ENCODE measurements at regions not wholly inside any gene's neighbourhood (a gene's known extent, or its start where the extent isn't known, plus 50 kb on each side); places are given as distances from the start of the nearest gene placed in this dataset.

- DNase-seq (ENCODE audit: low read depth) = peak; percentile 88
- peak; percentile 87 for TF ChIP-seq CTCF (conservative IDR thresholded peaks at IDR 0.05; ENCODE audit: low read depth, low read length)
- peak overlapping the region; percentile 23 for H3K4me3 ChIP-seq (ENCODE audit: low read depth, low read length)
Measured at GRCh38 chr4:18593297-18594002, 571.9 kb upstream of the LCORL start.

- TF ChIP-seq CTCF (conservative IDR thresholded peaks at IDR 0.05; ENCODE audit: low read depth, low read length) = no peak
- DNase-seq (ENCODE audit: low read depth) = no peak
- no peak overlapping the region for H3K4me3 ChIP-seq (ENCODE audit: low read depth, low read length)
Measured at GRCh38 chr4:18582841-18583240, 561.3 kb upstream of the LCORL start.

- TF ChIP-seq CTCF (conservative IDR thresholded peaks at IDR 0.05; ENCODE audit: low read depth, low read length) = no peak
- DNase-seq (ENCODE audit: low read depth) = no peak
- H3K4me3 ChIP-seq (ENCODE audit: low read depth, low read length) = no peak overlapping the region
Measured at GRCh38 chr4:18578307-18578706, 556.8 kb upstream of the LCORL start.

GRCh38 chr4:18572481-18572880 is 550.9 kb upstream of the LCORL start:
- no peak for DNase-seq (ENCODE audit: low read depth)
- no peak overlapping the region for H3K4me3 ChIP-seq (ENCODE audit: low read depth, low read length)
- no peak for TF ChIP-seq CTCF (conservative IDR thresholded peaks at IDR 0.05; ENCODE audit: low read depth, low read length)

- H3K4me3 ChIP-seq (ENCODE audit: low read depth, low read length) = no peak overlapping the region
- no peak for DNase-seq (ENCODE audit: low read depth)
- no peak for TF ChIP-seq CTCF (conservative IDR thresholded peaks at IDR 0.05; ENCODE audit: low read depth, low read length)
Measured at GRCh38 chr4:18571301-18571761, 549.8 kb upstream of the LCORL start.

GRCh38 chr4:18570370-18570769 is 548.8 kb upstream of the LCORL start:
- no peak overlapping the region for H3K4me3 ChIP-seq (ENCODE audit: low read depth, low read length)
- no peak for TF ChIP-seq CTCF (conservative IDR thresholded peaks at IDR 0.05; ENCODE audit: low read depth, low read length)
- no peak for DNase-seq (ENCODE audit: low read depth)

GRCh38 chr4:18568600-18568999 is 547.0 kb upstream of the LCORL start:
- TF ChIP-seq CTCF (conservative IDR thresholded peaks at IDR 0.05; ENCODE audit: low read depth, low read length) = no peak
- DNase-seq (ENCODE audit: low read depth) = peak; percentile 15

More at GRCh38 chr4:18568600-18568999, 547.0 kb upstream of the LCORL start:
- no peak overlapping the region for H3K4me3 ChIP-seq (ENCODE audit: low read depth, low read length)

All from choroid plexus epithelial cell (primary cell).